Osteoblast (primary cell): ENCODE measurements at regions not wholly inside any gene's neighbourhood (a gene's known extent, or its start where the extent isn't known, plus 50 kb on each side); places are given as distances from the start of the nearest gene placed in this dataset.
"Not testable (repeated sequence)": the region's sequence is repeated elsewhere in the genome, so short reads cannot be mapped to it uniquely, and the experiment has no call there.

ENCODE experiments used
- DNase-seq: peaks from one replicate; pipeline ENCODE4 v3.0.0; 2011; ENCODE audit warnings: low spot score, mixed read lengths; ENCODE audit not compliant: insufficient read length; ENCODE audit errors: missing footprints
- H2AFZ ChIP-seq: 2 replicates; pipeline ENCODE4 v1.6.0; 2011; ENCODE audit warnings: mild to moderate bottlenecking, low read length
- H3K27ac ChIP-seq: 2 replicates; pipeline ENCODE4 v1.5.1; 2011; ENCODE audit warnings: mild to moderate bottlenecking, low read depth, low read length, moderate library complexity
- H3K27me3 ChIP-seq: 2 replicates; pipeline ENCODE4 v1.6.0; 2012; ENCODE audit warnings: mild to moderate bottlenecking, control low read depth, inconsistent platforms, low read length, moderate library complexity; ENCODE audit not compliant: insufficient read depth
- H3K36me3 ChIP-seq: 2 replicates; pipeline ENCODE4 v1.5.1; 2011; ENCODE audit warnings: mild to moderate bottlenecking, low read length, control low read depth, moderate library complexity; ENCODE audit not compliant: insufficient read depth
- H3K4me1 ChIP-seq: 2 replicates; pipeline ENCODE4 v1.5.1; 2011; ENCODE audit warnings: mild to moderate bottlenecking, low read length, control low read depth, moderate library complexity; ENCODE audit not compliant: insufficient read depth
- H3K4me2 ChIP-seq: 2 replicates; pipeline ENCODE4 v1.6.0; 2011; ENCODE audit warnings: mild to moderate bottlenecking, low read length; ENCODE audit not compliant: insufficient read depth
- H3K4me3 ChIP-seq: fragments of 200-600 bp; sonication (generic); 3 replicates; pipeline ENCODE4 v1.5.1; 2012; ENCODE audit warnings: mild to moderate bottlenecking, low read length, inconsistent platforms; ENCODE audit not compliant: insufficient read depth
- H3K79me2 ChIP-seq: 2 replicates; pipeline ENCODE4 v1.6.0; 2012; ENCODE audit warnings: mild to moderate bottlenecking, low read length, control low read depth, inconsistent platforms; ENCODE audit not compliant: insufficient read depth
- H3K9me3 ChIP-seq: 2 replicates; pipeline ENCODE4 v1.5.1; 2011; ENCODE audit warnings: low read depth, low read length, control low read depth
- H4K20me1 ChIP-seq: 2 replicates; pipeline ENCODE4 v1.6.0; 2012; ENCODE audit warnings: mild to moderate bottlenecking, low read length, control low read depth; ENCODE audit not compliant: insufficient read depth
- CTCF ChIP-seq: IDR thresholded peaks from 2 replicates; pipeline ENCODE4 v1.5.1; 2011; ENCODE audit warnings: mild to moderate bottlenecking, low read depth, low read length, moderate library complexity; ENCODE audit errors: extremely low read depth

GRCh38 chr5:116709082-116709481 lies 134.5 kb upstream of the SEMA6A start:
- H3K4me2 ChIP-seq: no peak overlapping the region
- no peak for TF ChIP-seq CTCF

GRCh38 chr5:116705121-116705519 lies 130.5 kb upstream of the SEMA6A start:
- H3K27me3 ChIP-seq, H3K9me3 ChIP-seq, DNase-seq: not testable (repeated sequence)

More at GRCh38 chr5:116709082-116709481, 134.5 kb upstream of the SEMA6A start:
- H2AFZ ChIP-seq: no peak overlapping the region
- H3K4me3 ChIP-seq: no peak overlapping the region
- H3K79me2 ChIP-seq: no peaks in the 10 kb centered on the region
- no peak for DNase-seq
- no peaks in the 10 kb centered on the region for H3K36me3 ChIP-seq
- no peak overlapping the region for H3K27ac ChIP-seq
- H3K4me1 ChIP-seq: no peaks in the 10 kb centered on the region
- no peaks in the 10 kb centered on the region for H3K27me3 ChIP-seq
- H3K9me3 ChIP-seq: no peaks in the 10 kb centered on the region
- H4K20me1 ChIP-seq: no peaks in the 10 kb centered on the region

GRCh38 chr5:116703941-116704340 lies 129.3 kb upstream of the SEMA6A start:
- Histone ChIP-seq H3K27ac (no peak overlapping the region), H3K4me2 (no peak overlapping the region), H3K79me2 (no peaks in the 10 kb centered on the region), H3K4me3 (no peak overlapping the region), H3K36me3 (no peaks in the 10 kb centered on the region), H2AFZ (no peak overlapping the region), H3K27me3 (no peaks in the 10 kb centered on the region), H4K20me1 (no peaks in the 10 kb centered on the region), H3K4me1 (no peaks in the 10 kb centered on the region), H3K9me3 (no peaks in the 10 kb centered on the region)
- no peak for TF ChIP-seq CTCF
- DNase-seq: no peak

More at GRCh38 chr5:116705121-116705519, 130.5 kb upstream of the SEMA6A start:
- H3K36me3 ChIP-seq, H3K79me2 ChIP-seq, H2AFZ ChIP-seq, H3K4me3 ChIP-seq, H3K4me1 ChIP-seq, H3K4me2 ChIP-seq, H4K20me1 ChIP-seq, H3K27ac ChIP-seq: not testable (repeated sequence)

- Histone ChIP-seq H3K27me3 (no peaks in the 10 kb centered on the region), H3K4me1 (no peaks in the 10 kb centered on the region), H3K4me2 (no peak overlapping the region), H3K36me3 (no peaks in the 10 kb centered on the region), H3K4me3 (no peak overlapping the region), H3K79me2 (no peaks in the 10 kb centered on the region), H2AFZ (no peak overlapping the region), H3K27ac (no peak overlapping the region), H3K9me3 (no peaks in the 10 kb centered on the region), H4K20me1 (no peaks in the 10 kb centered on the region)
- TF ChIP-seq CTCF: no peak
- DNase-seq: no peak
Observed at GRCh38 chr5:116703328-116703727, 128.7 kb upstream of the SEMA6A start.
